Fibroblast of villous mesenchyme (primary cell): ENCODE measurements at regions not wholly inside any gene's neighbourhood (a gene's known extent, or its start where the extent isn't known, plus 50 kb on each side); places are given as distances from the start of the nearest gene placed in this dataset.

Experiments used
- DNase-seq: peaks from one replicate; pipeline ENCODE4 v3.0.0-alpha.2; 2010; ENCODE audit warnings: low read depth
- H3K4me3 ChIP-seq: 2 replicates; pipeline ENCODE4 v1.5.1; 2011; ENCODE audit warnings: low read depth, mild to moderate bottlenecking, low read length
- TF ChIP-seq, protein P1 (sequence below): IDR thresholded peaks from 2 replicates; pipeline ENCODE4 v1.5.1; 2012; ENCODE audit warnings: low read depth, mild to moderate bottlenecking, low read length; ENCODE audit not compliant: insufficient read depth

DNA sequence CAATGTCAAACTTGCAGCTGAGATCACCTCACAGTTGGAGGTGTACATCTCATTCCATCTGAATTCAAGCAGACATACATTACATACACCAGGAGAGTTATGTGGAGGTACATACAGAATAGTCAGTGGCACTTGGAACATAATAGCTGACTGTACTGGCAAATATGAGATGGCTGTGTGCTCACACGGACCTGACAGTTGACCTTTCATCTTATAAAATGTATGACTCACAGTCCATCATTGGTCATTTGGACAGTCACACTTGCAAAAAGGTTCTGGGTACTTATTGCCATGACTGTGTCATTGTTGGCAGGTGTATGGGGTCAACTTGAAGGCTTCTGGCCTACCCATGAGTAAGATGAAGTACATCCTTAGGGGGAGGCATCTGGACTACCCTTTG lies 88.6 kb upstream of the WDR1 start:
- no peak overlapping the region for H3K4me3 ChIP-seq
- TF ChIP-seq, protein P1, sequence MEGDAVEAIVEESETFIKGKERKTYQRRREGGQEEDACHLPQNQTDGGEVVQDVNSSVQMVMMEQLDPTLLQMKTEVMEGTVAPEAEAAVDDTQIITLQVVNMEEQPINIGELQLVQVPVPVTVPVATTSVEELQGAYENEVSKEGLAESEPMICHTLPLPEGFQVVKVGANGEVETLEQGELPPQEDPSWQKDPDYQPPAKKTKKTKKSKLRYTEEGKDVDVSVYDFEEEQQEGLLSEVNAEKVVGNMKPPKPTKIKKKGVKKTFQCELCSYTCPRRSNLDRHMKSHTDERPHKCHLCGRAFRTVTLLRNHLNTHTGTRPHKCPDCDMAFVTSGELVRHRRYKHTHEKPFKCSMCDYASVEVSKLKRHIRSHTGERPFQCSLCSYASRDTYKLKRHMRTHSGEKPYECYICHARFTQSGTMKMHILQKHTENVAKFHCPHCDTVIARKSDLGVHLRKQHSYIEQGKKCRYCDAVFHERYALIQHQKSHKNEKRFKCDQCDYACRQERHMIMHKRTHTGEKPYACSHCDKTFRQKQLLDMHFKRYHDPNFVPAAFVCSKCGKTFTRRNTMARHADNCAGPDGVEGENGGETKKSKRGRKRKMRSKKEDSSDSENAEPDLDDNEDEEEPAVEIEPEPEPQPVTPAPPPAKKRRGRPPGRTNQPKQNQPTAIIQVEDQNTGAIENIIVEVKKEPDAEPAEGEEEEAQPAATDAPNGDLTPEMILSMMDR = no peak
- DNase-seq = no peak

DNA sequence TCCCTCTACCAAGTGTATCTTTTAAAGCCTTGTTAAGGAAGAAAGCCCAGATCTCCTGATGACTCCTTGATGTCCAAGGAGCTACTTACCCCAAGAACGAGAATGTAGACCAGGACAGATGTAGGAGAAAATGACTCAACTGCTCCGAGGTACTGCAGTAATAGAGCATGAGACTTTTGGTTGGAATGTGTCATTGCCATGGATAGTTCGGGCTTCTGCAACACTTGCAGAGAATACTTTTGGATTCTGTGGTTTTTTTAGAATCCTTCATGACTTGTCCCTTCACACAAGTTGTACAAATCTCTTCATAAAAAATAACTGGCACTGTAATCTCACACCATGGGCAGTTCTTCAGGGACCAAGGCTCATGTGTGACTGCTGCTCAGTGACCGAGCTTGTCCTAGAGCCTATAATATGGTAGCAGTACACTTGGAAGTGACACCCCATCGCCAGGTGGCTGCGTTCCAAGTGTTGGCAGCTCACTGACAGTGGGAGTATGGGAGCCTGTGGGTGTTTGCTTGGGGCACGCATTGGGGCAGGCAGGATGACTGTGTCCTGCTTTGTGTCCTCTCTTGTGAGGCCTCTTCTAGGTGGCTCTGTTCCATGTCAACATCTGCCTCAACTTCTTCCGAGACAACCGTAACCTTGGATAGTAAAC lies 87.9 kb upstream of the WDR1 start:
- no peak for DNase-seq
- TF ChIP-seq, protein P1 = no peak
- no peak overlapping the region for H3K4me3 ChIP-seq

DNA sequence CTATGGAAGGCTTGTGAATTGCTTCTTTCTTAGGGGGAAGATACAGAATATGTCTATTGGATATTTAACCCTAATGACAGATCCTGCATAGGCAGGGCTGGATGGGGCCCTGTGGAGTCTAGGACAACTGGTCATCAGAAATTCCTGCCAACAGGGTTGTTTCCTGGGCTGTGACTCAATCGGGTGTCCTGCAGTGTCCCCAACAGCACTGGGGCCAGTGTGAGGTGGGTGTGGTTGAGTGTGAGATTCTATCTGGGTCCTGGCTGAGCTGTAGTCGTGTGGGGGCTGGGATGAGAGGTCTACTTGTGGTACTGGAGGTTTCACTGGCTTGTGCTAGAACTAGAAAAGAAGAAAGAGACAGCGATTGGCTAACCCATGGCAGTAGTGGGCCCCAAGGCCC lies 87.3 kb upstream of the WDR1 start:
- no peak overlapping the region for H3K4me3 ChIP-seq
- TF ChIP-seq, protein P1 = no peak
- no peak for DNase-seq

DNA sequence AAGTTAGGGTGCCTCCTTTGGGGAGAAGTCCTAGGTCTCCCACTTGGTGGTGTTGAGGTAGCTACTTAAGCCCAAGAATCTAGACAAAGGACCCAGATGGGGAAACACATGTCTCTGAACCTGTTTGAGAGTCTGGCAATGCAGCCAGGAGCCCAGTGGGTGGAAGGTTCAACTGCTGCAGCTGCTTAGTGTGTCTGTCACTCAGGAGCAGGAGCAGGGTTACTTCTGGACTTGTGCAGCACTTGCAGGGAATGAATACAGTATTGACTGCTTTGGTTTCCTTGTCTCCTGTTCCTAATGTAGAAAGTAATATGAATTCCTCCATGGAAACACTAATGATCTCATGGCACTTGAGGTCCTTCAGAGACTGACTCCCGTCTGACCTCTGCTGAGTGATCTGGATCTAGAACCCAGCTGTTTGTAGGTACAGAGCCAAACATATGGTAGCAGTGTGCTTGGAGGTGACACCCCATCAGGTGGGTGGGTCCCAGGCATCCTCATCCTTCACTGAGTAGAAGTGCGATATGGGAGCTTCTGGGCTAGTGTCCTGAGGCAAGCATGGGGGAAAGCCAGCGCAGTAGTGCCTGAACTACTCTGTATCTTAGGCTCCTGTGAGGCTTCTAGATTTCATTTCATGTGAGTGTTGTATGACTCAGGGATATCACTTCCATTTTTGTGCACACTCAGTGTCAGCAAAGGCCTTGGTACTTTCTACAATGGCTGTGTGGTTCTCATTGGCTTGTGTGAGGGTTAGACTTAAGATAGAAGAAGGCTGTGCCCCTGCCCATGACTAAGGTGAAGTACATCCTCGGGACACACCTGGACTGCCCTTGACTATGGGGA lies 85.0 kb upstream of the WDR1 start:
- no peak for DNase-seq
- TF ChIP-seq, protein P1 = no peak
- H3K4me3 ChIP-seq = no peak overlapping the region

DNA sequence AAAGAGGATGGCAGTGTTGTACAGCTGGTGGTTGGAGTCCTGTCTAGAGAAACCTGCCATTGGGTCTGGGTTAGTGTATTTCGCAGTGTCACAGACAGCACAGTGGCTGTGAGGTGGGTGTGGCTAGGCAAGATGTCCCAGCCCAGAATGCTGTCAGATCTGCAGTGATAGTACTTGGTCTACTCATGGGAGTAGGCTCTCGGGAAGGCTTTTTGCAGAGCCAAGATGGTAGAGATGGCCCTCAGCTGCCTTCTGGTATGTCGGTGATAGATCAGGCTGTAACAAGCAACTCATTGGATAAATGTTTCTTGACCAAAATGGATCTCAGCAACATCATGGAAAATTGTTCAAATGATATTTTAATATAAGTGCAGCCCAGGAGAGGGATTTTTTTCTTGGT lies 84.3 kb upstream of the WDR1 start:
- no peak overlapping the region for H3K4me3 ChIP-seq
- TF ChIP-seq, protein P1 = no peak
- DNase-seq = no peak

DNA sequence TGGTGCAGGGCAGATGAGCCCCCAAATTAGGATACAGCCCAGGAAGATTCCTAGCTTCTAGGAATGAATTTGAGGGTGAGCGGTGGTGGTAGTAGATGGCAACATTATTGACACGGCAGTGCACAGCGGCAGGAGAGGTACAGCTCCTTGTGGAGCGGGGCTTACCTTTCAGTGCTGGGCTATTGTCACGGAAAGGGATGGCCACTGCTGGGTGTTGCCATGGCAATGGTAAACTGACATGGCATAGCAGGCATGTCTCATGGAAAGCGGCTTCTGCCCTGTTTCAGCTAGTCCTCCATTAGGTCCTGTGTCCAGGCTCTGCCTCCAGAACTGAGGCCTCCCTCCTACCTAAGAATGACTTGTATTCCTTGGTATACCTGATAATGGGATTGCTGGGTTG lies 81.8 kb upstream of the WDR1 start:
- no peak for DNase-seq

More for the DNA sequence above, 81.8 kb upstream of the WDR1 start:
- TF ChIP-seq, protein P1 = no peak
- no peak overlapping the region for H3K4me3 ChIP-seq
